HEK293 (cell line): ENCODE measurements at regions not wholly inside any gene's neighbourhood (a gene's known extent, or its start where the extent isn't known, plus 50 kb on each side); places are given as distances from the start of the nearest gene placed in this dataset.
"Not testable (repeated sequence)": the region's sequence is repeated elsewhere in the genome, so short reads cannot be mapped to it uniquely, and the experiment has no call there.

ENCODE experiments used
- CTCF ChIA-PET: fragments of 350-600 bp; formaldehyde crosslinking; extraction: SDS; loops from one replicate; lab custom pipeline; 2021; ENCODE audit warnings: antibody characterized with exemption; lab: Yijun Ruan, JAX
- POLR2A ChIA-PET: fragments of 300-600 bp; formaldehyde crosslinking; extraction: SDS; loops from one replicate; lab custom pipeline; 2020; ENCODE audit warnings: antibody characterized with exemption, inconsistent platforms; lab: Yijun Ruan, JAX
- H3K27ac ChIP-seq: fragments of 200-500 bp; sonication (Bioruptor generic); 2 replicates; pipeline ENCODE4 v1.5.1; 2014; ENCODE audit warnings: low read depth, low read length, control low read depth, inconsistent platforms; ENCODE audit errors: extremely low read depth
- H3K36me3 ChIP-seq, 2 experiments: fragments of 200-500 bp in 1 of 2; sonication (Bioruptor generic) in 1 of 2; 1 replicate in 1 of 2; 2 replicates in 1 of 2; pipeline ENCODE4 v1.5.1; 2014 to 2017; ENCODE audit warnings: inconsistent platforms in 2 of 2, low read length in 2 of 2; ENCODE audit not compliant: control insufficient read depth in 2 of 2, insufficient read depth in 1 of 2
- H3K4me1 ChIP-seq: fragments of 200-500 bp; sonication (Bioruptor generic); 2 replicates; pipeline ENCODE4 v1.5.1; 2014; ENCODE audit warnings: mild to moderate bottlenecking, low read length, inconsistent platforms; ENCODE audit not compliant: control insufficient read depth, insufficient read depth
- H3K4me3 ChIP-seq: 2 replicates; pipeline ENCODE4 v1.5.1; 2011; ENCODE audit warnings: low read depth, mild to moderate bottlenecking, control low read depth, low read length, moderate library complexity
- H3K9me3 ChIP-seq: fragments of 200-500 bp; sonication (Bioruptor generic); 2 replicates; pipeline ENCODE4 v1.5.1; 2014; ENCODE audit warnings: low read depth, low read length, inconsistent platforms; ENCODE audit not compliant: control insufficient read depth, insufficient read depth
- ATF2 ChIP-seq: fragments of 450-650 bp; formaldehyde crosslinking; IDR thresholded peaks from 2 replicates; pipeline ENCODE4 v1.5.1; 2016; ENCODE audit warnings: missing biosample characterization, missing genetic modification characterization, low read depth
- GLIS2 ChIP-seq: fragments of 450-650 bp; formaldehyde crosslinking; IDR thresholded peaks from 2 replicates; pipeline ENCODE4 v1.5.1; 2016; ENCODE audit warnings: missing biosample characterization, missing genetic modification characterization
- HOXD13 ChIP-seq: sonication (generic); formaldehyde crosslinking; IDR thresholded peaks from 2 replicates; pipeline ENCODE4 v1.8.0; 2022; ENCODE audit warnings: missing genetic modification reagents, borderline replicate concordance
- SETDB1 ChIP-seq: IDR thresholded peaks from one replicate; pipeline ENCODE4 v1.6.1; 2017; ENCODE audit warnings: mild to moderate bottlenecking, low read length, moderate library complexity, mixed read lengths; ENCODE audit not compliant: insufficient read length
- TSHZ1 ChIP-seq: fragments of 450-650 bp; formaldehyde crosslinking; IDR thresholded peaks from 2 replicates; pipeline ENCODE4 v1.5.1; 2016; ENCODE audit warnings: missing biosample characterization, missing genetic modification characterization, borderline replicate concordance
- ZBTB26 ChIP-seq: fragments of 450-650 bp; formaldehyde crosslinking; optimal IDR thresholded peaks from 2 replicates; pipeline ENCODE3; 2016; ENCODE audit warnings: missing biosample characterization, mild to moderate bottlenecking, missing genetic modification characterization
- ZFHX2 ChIP-seq: fragments of 450-650 bp; formaldehyde crosslinking; conservative IDR thresholded peaks from 2 replicates; pipeline ENCODE4 v1.5.1; 2016; ENCODE audit warnings: missing biosample characterization, missing genetic modification characterization
- ZNF10 ChIP-seq: fragments of 450-650 bp; formaldehyde crosslinking; IDR thresholded peaks from 2 replicates; pipeline ENCODE4 v1.5.1; 2017; ENCODE audit warnings: missing biosample characterization, missing genetic modification characterization
- ZNF114 ChIP-seq: fragments of 450-650 bp; formaldehyde crosslinking; IDR thresholded peaks from 2 replicates; pipeline ENCODE4 v1.5.0; 2017; ENCODE audit warnings: missing biosample characterization, missing genetic modification characterization
- ZNF140 ChIP-seq: fragments of 450-650 bp; formaldehyde crosslinking; IDR thresholded peaks from 2 replicates; pipeline ENCODE4 v1.5.1; 2016; ENCODE audit warnings: missing biosample characterization, missing genetic modification characterization
- ZNF302 ChIP-seq: fragments of 450-650 bp; formaldehyde crosslinking; IDR thresholded peaks from 2 replicates; pipeline ENCODE4 v1.5.1; 2016; ENCODE audit warnings: missing biosample characterization, missing genetic modification characterization, low read depth
- ZNF350 ChIP-seq: fragments of 450-650 bp; formaldehyde crosslinking; IDR thresholded peaks from 2 replicates; pipeline ENCODE4 v1.5.0; 2017; ENCODE audit warnings: missing biosample characterization, mild to moderate bottlenecking, missing genetic modification characterization
- ZNF555 ChIP-seq: fragments of 450-650 bp; formaldehyde crosslinking; conservative IDR thresholded peaks from 2 replicates; pipeline ENCODE4 v1.5.1; 2017; ENCODE audit warnings: missing biosample characterization, mild to moderate bottlenecking, missing genetic modification characterization, inconsistent platforms
- ZNF664 ChIP-seq: fragments of 450-650 bp; formaldehyde crosslinking; IDR thresholded peaks from 2 replicates; pipeline ENCODE4 v1.5.1; 2016; ENCODE audit warnings: missing biosample characterization, missing genetic modification characterization
- ZNF830 ChIP-seq: fragments of 450-650 bp; IDR thresholded peaks from 2 replicates; pipeline ENCODE4 v1.5.0; 2018; ENCODE audit warnings: missing biosample characterization, missing genetic modification characterization, low read depth, mild to moderate bottlenecking, moderate library complexity

- POLR2A ChIA-PET, result no interaction called here
- H3K36me3 ChIP-seq, result no peaks in the 10 kb centered on the region
- H3K9me3 ChIP-seq, result no peaks in the 10 kb centered on the region
- no peak overlapping the region for H3K27ac ChIP-seq
- TF ChIP-seq ZNF10 (tag by site-specific recombination), result no peak
- no peaks in the 10 kb centered on the region for H3K4me1 ChIP-seq
- no peak overlapping the region for H3K4me3 ChIP-seq
- CTCF ChIA-PET, result interaction anchor here (0.7 kb wide), 1 partner anchor 688 kb away, joined by 4 read pairs; no protein-coding TSS in a partner anchor
Observed at GRCh38 chr1:242811092-242811840, 286.8 kb upstream of the PLD5 start.

- POLR2A ChIA-PET, result no interaction called here
Observed at GRCh38 chr1:242806324-242806723, 281.8 kb upstream of the PLD5 start.

GRCh38 chr1:242805360-242805759 is 280.9 kb upstream of the PLD5 start:
- H3K4me3 ChIP-seq, H3K4me1 ChIP-seq, POLR2A ChIA-PET, H3K27ac ChIP-seq, CTCF ChIA-PET, H3K9me3 ChIP-seq, H3K36me3 ChIP-seq: not testable (repeated sequence)

More at GRCh38 chr1:242806324-242806723, 281.8 kb upstream of the PLD5 start:
- TF ChIP-seq ZFHX2 (no peak), ZNF830 (tag by site-specific recombination) (no peak), ZNF302 (tag by site-specific recombination) (no peak), ZBTB26 (tag by site-specific recombination) (no peak), ZNF664 (no peak), ZNF555 (tag by site-specific recombination) (no peak), ZNF350 (no peak), SETDB1 (no peak), TSHZ1 (no peak), ZNF114 (tag by site-specific recombination) (no peak), ATF2 (no peak), GLIS2 (tag by site-specific recombination) (no peak), ZNF140 (tag by site-specific recombination) (no peak), HOXD13 (CRISPR knock-in tag) (no peak)
- TF ChIP-seq, all 188 proteins: peak for 0
- Histone ChIP-seq H3K4me3 (no peak overlapping the region), H3K27ac (no peak overlapping the region), H3K36me3 (no peaks in the 10 kb centered on the region), H3K9me3 (no peaks in the 10 kb centered on the region), H3K4me1 (no peaks in the 10 kb centered on the region)
- CTCF ChIA-PET, result no interaction called here
